Natural killer cell (primary cell): ENCODE measurements at regions not wholly inside any gene's neighbourhood (a gene's known extent, or its start where the extent isn't known, plus 50 kb on each side); places are given as distances from the start of the nearest gene placed in this dataset.

Source experiments
- ATAC-seq, 3 donors: fragments of 150-1000 bp in 2 of 3; fragments of 200-7000 bp in 1 of 3; cut with Tn5 transposase; 1 replicate in 1 of 3; 2 replicates in 2 of 3; pipeline ENCODE4 v1.10.0; 2021; ENCODE audit warnings: mild to moderate bottlenecking in 2 of 3, moderate library complexity in 2 of 3
- DNase-seq, 2 donors: peaks; one replicate each; pipeline versions ENCODE4 v3.0.0 to v3.0.0-alpha.2; 2013 to 2021; ENCODE audit warnings: mixed read lengths in 1 of 2
- H3K27ac ChIP-seq: one replicate; pipeline ENCODE4 v1.5.1; 2013; ENCODE audit warnings: mild to moderate bottlenecking, low read length
- H3K27me3 ChIP-seq: one replicate; pipeline ENCODE4 v1.6.1; 2013; ENCODE audit warnings: low read length; ENCODE audit not compliant: control insufficient read depth, insufficient read depth
- H3K36me3 ChIP-seq: one replicate; pipeline ENCODE4 v1.6.1; 2013; ENCODE audit warnings: low read length; ENCODE audit not compliant: control insufficient read depth, insufficient read depth
- H3K4me1 ChIP-seq: one replicate; pipeline ENCODE4 v1.6.1; 2013; ENCODE audit warnings: low read length; ENCODE audit not compliant: control insufficient read depth, insufficient read depth
- H3K4me3 ChIP-seq: one replicate; pipeline ENCODE4 v1.5.1; 2013; ENCODE audit warnings: low read length
- H3K9me3 ChIP-seq: one replicate; pipeline ENCODE4 v1.6.1; 2013; ENCODE audit warnings: low read length; ENCODE audit not compliant: control insufficient read depth, insufficient read depth
- H3K27ac Mint-ChIP-seq, 2 donors: one replicate each; pipeline ENCODE4 v1.8.0; 2022; ENCODE audit warnings: mild to moderate bottlenecking in 2 of 2, mixed read lengths in 2 of 2, moderate library complexity in 1 of 2
- H3K27me3 Mint-ChIP-seq, 2 donors: one replicate each; pipeline ENCODE4 v1.8.0; 2022; ENCODE audit warnings: low read depth in 2 of 2, mixed read lengths in 2 of 2
- H3K36me3 Mint-ChIP-seq: one replicate; pipeline ENCODE4 v1.8.0; 2022; ENCODE audit warnings: mixed read lengths
- H3K4me1 Mint-ChIP-seq, 2 donors: one replicate each; pipeline ENCODE4 v1.8.0; 2022; ENCODE audit warnings: mixed read lengths in 2 of 2
- H3K4me3 Mint-ChIP-seq: one replicate; pipeline ENCODE4 v1.8.0; 2022; ENCODE audit warnings: mild to moderate bottlenecking, moderate library complexity, mixed read lengths
- H3K9me3 Mint-ChIP-seq, 2 donors: one replicate each; pipeline ENCODE4 v1.8.0; 2022; ENCODE audit warnings: mixed read lengths in 2 of 2
- WGBS: methylation state at CpG from one replicate; pipeline ENCODE4 v1.1.7; 2013; ENCODE audit warnings: missing lambda C conversion rate; ENCODE audit not compliant: insufficient coverage; 5-methylcytosine and 5-hydroxymethylcytosine counted together
- intact Hi-C: fragments of 100-400 bp; cut with micrococcal nuclease; formaldehyde crosslinking; loops from one replicate; pipeline ENCODE4 v1.14.2; 2022
- TF ChIP-seq, protein P1 (sequence below): fragments of 200-600 bp; IDR thresholded peaks from one replicate; pipeline ENCODE4 v1.8.0; 2022; ENCODE audit warnings: antibody characterized with exemption

DNA sequence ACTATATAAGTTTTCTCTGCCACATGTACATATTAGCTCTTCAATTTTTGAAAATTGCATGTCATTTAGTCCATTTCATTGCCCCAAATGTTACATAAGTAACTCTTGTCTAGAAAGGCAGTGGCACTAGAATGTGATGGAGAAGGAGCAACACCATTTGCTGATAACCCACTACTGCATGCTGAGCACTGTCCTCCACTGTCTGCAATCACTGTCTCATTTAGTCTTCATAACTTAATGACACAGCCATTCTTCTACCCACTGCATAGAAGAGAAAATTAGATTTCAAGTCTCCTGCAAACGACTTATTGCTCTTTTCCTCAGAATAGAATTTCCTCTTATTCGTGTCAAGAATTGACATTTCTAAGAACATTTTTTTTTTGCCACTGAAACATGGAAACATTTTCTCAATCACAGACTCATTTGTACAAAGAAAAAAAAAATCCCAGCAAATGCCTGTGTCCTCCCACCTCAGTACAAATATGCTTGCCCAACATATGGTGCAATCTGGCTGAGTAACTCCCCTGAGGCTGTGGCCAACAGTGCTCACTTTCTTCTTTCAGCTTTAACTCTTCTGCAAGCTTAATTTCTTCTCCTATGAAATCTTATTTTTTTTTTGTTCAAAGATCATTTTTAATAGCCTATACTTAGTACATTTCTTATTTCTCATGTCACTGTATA, 768.6 kb upstream of the HS6ST1 start:
- TF ChIP-seq, protein P1, sequence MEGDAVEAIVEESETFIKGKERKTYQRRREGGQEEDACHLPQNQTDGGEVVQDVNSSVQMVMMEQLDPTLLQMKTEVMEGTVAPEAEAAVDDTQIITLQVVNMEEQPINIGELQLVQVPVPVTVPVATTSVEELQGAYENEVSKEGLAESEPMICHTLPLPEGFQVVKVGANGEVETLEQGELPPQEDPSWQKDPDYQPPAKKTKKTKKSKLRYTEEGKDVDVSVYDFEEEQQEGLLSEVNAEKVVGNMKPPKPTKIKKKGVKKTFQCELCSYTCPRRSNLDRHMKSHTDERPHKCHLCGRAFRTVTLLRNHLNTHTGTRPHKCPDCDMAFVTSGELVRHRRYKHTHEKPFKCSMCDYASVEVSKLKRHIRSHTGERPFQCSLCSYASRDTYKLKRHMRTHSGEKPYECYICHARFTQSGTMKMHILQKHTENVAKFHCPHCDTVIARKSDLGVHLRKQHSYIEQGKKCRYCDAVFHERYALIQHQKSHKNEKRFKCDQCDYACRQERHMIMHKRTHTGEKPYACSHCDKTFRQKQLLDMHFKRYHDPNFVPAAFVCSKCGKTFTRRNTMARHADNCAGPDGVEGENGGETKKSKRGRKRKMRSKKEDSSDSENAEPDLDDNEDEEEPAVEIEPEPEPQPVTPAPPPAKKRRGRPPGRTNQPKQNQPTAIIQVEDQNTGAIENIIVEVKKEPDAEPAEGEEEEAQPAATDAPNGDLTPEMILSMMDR = no peak
- Mint-ChIP-seq H3K36me3 (no peaks in the 10 kb centered on the region), H3K27me3 (peaks cover 0 to 2% of the 10 kb centered on the region in 2 donors), H3K27ac (no peak overlapping the region), H3K4me1 (no peaks in the 10 kb centered on the region), H3K4me3 (no peak overlapping the region), H3K9me3 (peaks cover 2 to 3% of the 10 kb centered on the region in 2 donors)
- no peak for ATAC-seq
- Histone ChIP-seq H3K27ac (no peak overlapping the region), H3K4me1 (no peaks in the 10 kb centered on the region), H3K27me3 (no peaks in the 10 kb centered on the region), H3K4me3 (no peak overlapping the region), H3K9me3 (no peaks in the 10 kb centered on the region), H3K36me3 (no peaks in the 10 kb centered on the region)
- 51% methylated on average over 2 of the region's 2 CpGs for WGBS
- no peak for DNase-seq
- intact Hi-C loops = no loop called here

DNA sequence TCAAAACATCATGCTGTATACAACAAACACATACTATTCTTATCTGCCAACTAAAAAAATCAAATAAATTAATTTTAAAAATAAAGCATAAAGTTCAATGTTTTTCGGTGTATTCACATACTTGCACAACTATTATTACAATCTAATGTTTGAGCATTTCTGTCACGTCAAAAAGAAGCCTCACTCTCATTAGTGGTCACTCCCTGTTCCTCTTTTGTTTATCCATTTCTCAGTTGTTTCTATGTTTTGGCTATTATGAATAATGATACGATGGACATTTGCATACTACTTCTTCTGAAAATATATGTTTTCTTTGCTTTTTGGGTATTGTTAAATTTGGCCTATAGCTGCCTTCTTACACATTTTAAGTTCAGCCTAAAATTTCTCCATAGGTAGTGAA, 773.0 kb upstream of the HS6ST1 start:
- intact Hi-C loops = no loop called here
- no peak overlapping the region for H3K27ac ChIP-seq
- no peaks in the 10 kb centered on the region for H3K4me1 Mint-ChIP-seq
- no peak overlapping the region for H3K27ac Mint-ChIP-seq
- no peaks in the 10 kb centered on the region for H3K27me3 ChIP-seq
- no peak overlapping the region for H3K4me3 Mint-ChIP-seq
- TF ChIP-seq, protein P1 = no peak
- WGBS = 78% methylated on average over 1 of the region's 3 CpGs
- H3K36me3 ChIP-seq = no peaks in the 10 kb centered on the region
- no peaks in the 10 kb centered on the region for H3K27me3 Mint-ChIP-seq
- no peaks in the 10 kb centered on the region for H3K4me1 ChIP-seq
- DNase-seq (no peak), ATAC-seq (no peak)
- H3K4me3 ChIP-seq = no peak overlapping the region
- H3K9me3 ChIP-seq = no peaks in the 10 kb centered on the region
- H3K36me3 Mint-ChIP-seq = no peaks in the 10 kb centered on the region
- H3K9me3 Mint-ChIP-seq = peaks cover 0 to 3% of the 10 kb centered on the region in 2 donors

DNA sequence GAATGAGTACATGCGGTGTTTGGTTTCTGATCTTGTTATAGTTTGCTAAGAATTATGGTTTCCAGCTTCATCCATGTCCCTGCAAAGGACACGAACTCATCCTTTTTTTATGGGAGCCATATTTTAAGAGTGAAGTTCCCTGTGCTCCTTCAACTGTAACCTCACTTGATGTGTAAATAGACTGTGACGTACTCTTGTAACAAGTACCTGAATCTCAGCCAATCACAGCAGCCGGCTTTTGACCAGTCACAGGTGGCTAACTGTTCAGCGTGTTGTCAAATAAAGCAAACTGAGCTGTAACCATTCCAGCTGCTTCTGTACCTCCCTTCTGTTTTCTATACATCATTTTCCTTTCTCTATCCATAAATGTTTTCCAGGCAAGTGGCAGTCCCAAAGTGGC, 774.3 kb upstream of the HS6ST1 start:
- intact Hi-C loops = no loop called here
- H3K4me1 ChIP-seq = no peaks in the 10 kb centered on the region
- WGBS = 86% methylated on average over 4 of the region's 5 CpGs
- H3K27ac ChIP-seq = no peak overlapping the region
- Mint-ChIP-seq H3K27ac (no peak overlapping the region), H3K9me3 (peaks cover 0 to 3% of the 10 kb centered on the region in 2 donors), H3K27me3 (no peaks in the 10 kb centered on the region), H3K4me1 (no peaks in the 10 kb centered on the region), H3K36me3 (no peaks in the 10 kb centered on the region), H3K4me3 (no peak overlapping the region)
- ATAC-seq (no peak), DNase-seq (no peak)
- TF ChIP-seq, protein P1 = no peak
- no peaks in the 10 kb centered on the region for H3K9me3 ChIP-seq
- no peak overlapping the region for H3K4me3 ChIP-seq
- no peaks in the 10 kb centered on the region for H3K27me3 ChIP-seq
- H3K36me3 ChIP-seq = no peaks in the 10 kb centered on the region

DNA sequence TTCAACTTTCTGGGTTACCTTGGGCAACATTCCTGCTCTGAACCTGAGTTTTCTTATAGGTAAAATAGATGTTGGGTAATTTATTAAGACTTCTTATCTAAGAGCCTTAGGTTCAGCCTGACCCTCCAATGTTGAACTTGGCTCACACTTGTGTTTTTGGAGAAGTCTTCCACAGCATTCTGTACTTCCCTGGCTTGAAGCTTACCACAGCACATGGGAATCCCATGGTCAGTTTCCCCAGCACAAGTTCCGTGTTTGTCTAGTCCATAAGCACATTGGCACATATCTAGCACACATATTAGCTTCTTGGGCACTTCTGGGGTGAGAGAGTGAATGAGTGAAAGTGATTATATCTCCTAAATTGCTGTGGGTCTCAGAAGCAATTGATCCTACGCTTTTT, 782.5 kb upstream of the HS6ST1 start:
- Mint-ChIP-seq H3K9me3 (no peaks in the 10 kb centered on the region), H3K27me3 (no peaks in the 10 kb centered on the region), H3K4me1 (no peaks in the 10 kb centered on the region), H3K36me3 (no peaks in the 10 kb centered on the region), H3K4me3 (no peak overlapping the region), H3K27ac (no peak overlapping the region)
- Histone ChIP-seq H3K4me1 (no peaks in the 10 kb centered on the region), H3K4me3 (no peak overlapping the region), H3K9me3 (no peaks in the 10 kb centered on the region), H3K36me3 (no peaks in the 10 kb centered on the region), H3K27me3 (no peaks in the 10 kb centered on the region), H3K27ac (no peak overlapping the region)
- TF ChIP-seq, protein P1 = no peak
- WGBS = 50% methylated on average over 1 of the region's 2 CpGs
- intact Hi-C loops = no loop called here
- DNase-seq (no peak), ATAC-seq (no peak)
